SK-N-SH treated with all-trans-retinoic acid at 6 μM for 48 hours (cell line): ENCODE measurements at regions not wholly inside any gene's neighbourhood (a gene's known extent, or its start where the extent isn't known, plus 50 kb on each side); places are given as distances from the start of the nearest gene placed in this dataset.

Experiments
- ARNTL ChIP-seq: fragments of 450-650 bp; formaldehyde crosslinking; IDR thresholded peaks from 2 replicates; pipeline ENCODE4 v1.5.0; 2020; ENCODE audit warnings: low read depth, mild to moderate bottlenecking, moderate library complexity, borderline replicate concordance
- ESRRG ChIP-seq: fragments of 250-450 bp; sonication (Bioruptor Pico); IDR thresholded peaks from 2 replicates; pipeline ENCODE4 v1.6.1; 2021; ENCODE audit warnings: mild to moderate bottlenecking
- GLIS3 ChIP-seq: fragments of 250-450 bp; sonication (Bioruptor Pico); IDR thresholded peaks from 2 replicates; pipeline ENCODE4 v1.5.0; 2020; ENCODE audit warnings: mild to moderate bottlenecking, moderate library complexity
- ISL1 ChIP-seq: fragments of 250-450 bp; sonication (Bioruptor Pico); IDR thresholded peaks from 2 replicates; pipeline ENCODE4 v2.1.2; 2022; ENCODE audit warnings: mild to moderate bottlenecking, moderate library complexity
- OSR1 ChIP-seq: fragments of 250-450 bp; sonication (Bioruptor Pico); IDR thresholded peaks from 2 replicates; pipeline ENCODE4 v1.8.0; 2022; ENCODE audit warnings: moderate library complexity, mild to moderate bottlenecking, inconsistent platforms
- PATZ1 ChIP-seq: fragments of 250-450 bp; sonication (Bioruptor Pico); IDR thresholded peaks from 2 replicates; pipeline ENCODE4 v1.8.0; 2020; ENCODE audit warnings: mild to moderate bottlenecking, moderate library complexity, borderline replicate concordance
- POU6F1 ChIP-seq: fragments of 250-450 bp; sonication (Bioruptor Pico); IDR thresholded peaks from 2 replicates; pipeline ENCODE4 v1.8.0; 2021; ENCODE audit warnings: low read depth, mild to moderate bottlenecking, moderate library complexity, borderline replicate concordance
- PPARA ChIP-seq: fragments of 250-450 bp; sonication (Bioruptor Pico); IDR thresholded peaks from 2 replicates; pipeline ENCODE4 v1.5.0; 2020; ENCODE audit warnings: mild to moderate bottlenecking, borderline replicate concordance
- RARB ChIP-seq: fragments of 250-450 bp; sonication (Bioruptor Pico); IDR thresholded peaks from 2 replicates; pipeline ENCODE4 v1.8.0; 2021; ENCODE audit warnings: mild to moderate bottlenecking, moderate library complexity
- SNAI2 ChIP-seq: fragments of 250-450 bp; sonication (Bioruptor Pico); IDR thresholded peaks from 2 replicates; pipeline ENCODE4 v1.5.0; 2020; ENCODE audit warnings: mild to moderate bottlenecking, moderate library complexity
- ZFP3 ChIP-seq: fragments of 250-450 bp; sonication (Bioruptor Pico); IDR thresholded peaks from 2 replicates; pipeline ENCODE4 v1.5.0; 2020; ENCODE audit warnings: mild to moderate bottlenecking, moderate library complexity
- ZNF565 ChIP-seq: fragments of 450-650 bp; formaldehyde crosslinking; conservative IDR thresholded peaks from 2 replicates; pipeline ENCODE4 v1.5.0; 2020; ENCODE audit warnings: low read depth, mild to moderate bottlenecking, moderate library complexity
- TF ChIP-seq, protein P1 (sequence below): fragments of 250-450 bp; sonication (Bioruptor Pico); IDR thresholded peaks from 2 replicates; pipeline ENCODE4 v1.5.0; 2020; ENCODE audit warnings: mild to moderate bottlenecking, moderate library complexity
- TF ChIP-seq, protein P2 (sequence below): fragments of 250-450 bp; sonication (Bioruptor Pico); IDR thresholded peaks from 2 replicates; pipeline ENCODE4 v1.5.1; 2020; ENCODE audit warnings: low read depth, mild to moderate bottlenecking, moderate library complexity

- no peak for TF ChIP-seq ZNF565 (CRISPR knock-in tag)
- no peak for TF ChIP-seq PATZ1
- TF ChIP-seq, protein P1, sequence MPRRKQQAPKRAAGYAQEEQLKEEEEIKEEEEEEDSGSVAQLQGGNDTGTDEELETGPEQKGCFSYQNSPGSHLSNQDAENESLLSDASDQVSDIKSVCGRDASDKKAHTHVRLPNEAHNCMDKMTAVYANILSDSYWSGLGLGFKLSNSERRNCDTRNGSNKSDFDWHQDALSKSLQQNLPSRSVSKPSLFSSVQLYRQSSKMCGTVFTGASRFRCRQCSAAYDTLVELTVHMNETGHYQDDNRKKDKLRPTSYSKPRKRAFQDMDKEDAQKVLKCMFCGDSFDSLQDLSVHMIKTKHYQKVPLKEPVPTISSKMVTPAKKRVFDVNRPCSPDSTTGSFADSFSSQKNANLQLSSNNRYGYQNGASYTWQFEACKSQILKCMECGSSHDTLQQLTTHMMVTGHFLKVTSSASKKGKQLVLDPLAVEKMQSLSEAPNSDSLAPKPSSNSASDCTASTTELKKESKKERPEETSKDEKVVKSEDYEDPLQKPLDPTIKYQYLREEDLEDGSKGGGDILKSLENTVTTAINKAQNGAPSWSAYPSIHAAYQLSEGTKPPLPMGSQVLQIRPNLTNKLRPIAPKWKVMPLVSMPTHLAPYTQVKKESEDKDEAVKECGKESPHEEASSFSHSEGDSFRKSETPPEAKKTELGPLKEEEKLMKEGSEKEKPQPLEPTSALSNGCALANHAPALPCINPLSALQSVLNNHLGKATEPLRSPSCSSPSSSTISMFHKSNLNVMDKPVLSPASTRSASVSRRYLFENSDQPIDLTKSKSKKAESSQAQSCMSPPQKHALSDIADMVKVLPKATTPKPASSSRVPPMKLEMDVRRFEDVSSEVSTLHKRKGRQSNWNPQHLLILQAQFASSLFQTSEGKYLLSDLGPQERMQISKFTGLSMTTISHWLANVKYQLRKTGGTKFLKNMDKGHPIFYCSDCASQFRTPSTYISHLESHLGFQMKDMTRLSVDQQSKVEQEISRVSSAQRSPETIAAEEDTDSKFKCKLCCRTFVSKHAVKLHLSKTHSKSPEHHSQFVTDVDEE: no peak
- no peak for TF ChIP-seq ESRRG (CRISPR knock-in tag)
- no peak for TF ChIP-seq OSR1
- TF ChIP-seq ARNTL (CRISPR knock-in tag): no peak
- no peak for TF ChIP-seq ISL1
- TF ChIP-seq ZFP3 (CRISPR knock-in tag): no peak
- no peak for TF ChIP-seq GLIS3 (CRISPR knock-in tag)
- no peak for TF ChIP-seq POU6F1
- TF ChIP-seq RARB (CRISPR knock-in tag): no peak
- TF ChIP-seq, protein P2, sequence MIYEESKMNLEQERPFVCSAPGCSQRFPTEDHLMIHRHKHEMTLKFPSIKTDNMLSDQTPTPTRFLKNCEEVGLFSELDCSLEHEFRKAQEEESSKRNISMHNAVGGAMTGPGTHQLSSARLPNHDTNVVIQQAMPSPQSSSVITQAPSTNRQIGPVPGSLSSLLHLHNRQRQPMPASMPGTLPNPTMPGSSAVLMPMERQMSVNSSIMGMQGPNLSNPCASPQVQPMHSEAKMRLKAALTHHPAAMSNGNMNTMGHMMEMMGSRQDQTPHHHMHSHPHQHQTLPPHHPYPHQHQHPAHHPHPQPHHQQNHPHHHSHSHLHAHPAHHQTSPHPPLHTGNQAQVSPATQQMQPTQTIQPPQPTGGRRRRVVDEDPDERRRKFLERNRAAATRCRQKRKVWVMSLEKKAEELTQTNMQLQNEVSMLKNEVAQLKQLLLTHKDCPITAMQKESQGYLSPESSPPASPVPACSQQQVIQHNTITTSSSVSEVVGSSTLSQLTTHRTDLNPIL (CRISPR knock-in tag): no peak
- no peak for TF ChIP-seq PPARA (CRISPR knock-in tag)
- no peak for TF ChIP-seq SNAI2
These were observed 509.1 kb downstream of the DTWD2 start for GRCh38 chr5:118479285-118479684.
